A673 (cell line): ENCODE measurements at regions not wholly inside any gene's neighbourhood (a gene's known extent, or its start where the extent isn't known, plus 50 kb on each side); places are given as distances from the start of the nearest gene placed in this dataset.

Experiments used
- BruUV-seq: library from RNA; stranded (reverse); fragments of 400-500 nt; replicated peaks from 2 replicates; lab custom pipeline; 2021; lab: Mats Ljungman, UMichigan
- CTCF ChIA-PET: fragments of 300-600 bp; sonication (Branson Sonifier 250); formaldehyde crosslinking; loops from one replicate; lab custom pipeline; 2022; ENCODE audit warnings: antibody characterized with exemption; lab: Charles Lee
- POLR2A ChIA-PET: fragments of 300-600 bp; sonication (Branson Sonifier 250); formaldehyde crosslinking; loops from one replicate; lab custom pipeline; 2022; ENCODE audit warnings: antibody characterized with exemption; ENCODE audit not compliant: low non-redundant PET; lab: Charles Lee
- DNase-seq: peaks from one replicate; pipeline ENCODE4 v3.0.0-alpha.2; 2015; ENCODE audit warnings: low spot score
- H3K27ac ChIP-seq: fragments of 200-600 bp; sonication (generic); 2 replicates; pipeline ENCODE4 v1.5.1; 2016; ENCODE audit warnings: mixed run types, low read depth, mild to moderate bottlenecking, mixed read lengths, antibody characterized with exemption, low read length; ENCODE audit not compliant: poor library complexity, severe bottlenecking
- H3K27me3 ChIP-seq: fragments of 200-600 bp; sonication (generic); replicated peaks from 2 replicates; pipeline ENCODE4 v1.6.1; 2017; ENCODE audit warnings: mixed run types, low read depth, mild to moderate bottlenecking, mixed read lengths, antibody characterized with exemption, low read length; ENCODE audit not compliant: insufficient read depth, poor library complexity
- H3K36me3 ChIP-seq: fragments of 200-600 bp; sonication (generic); 2 replicates; pipeline ENCODE4 v1.6.1; 2016; ENCODE audit warnings: mixed run types, mild to moderate bottlenecking, mixed read lengths, antibody characterized with exemption, low read length; ENCODE audit not compliant: insufficient read depth, poor library complexity, severe bottlenecking
- H3K4me1 ChIP-seq: fragments of 200-600 bp; sonication (generic); 2 replicates; pipeline ENCODE4 v1.6.1; 2017; ENCODE audit warnings: mixed run types, mild to moderate bottlenecking, mixed read lengths, antibody characterized with exemption, low read length; ENCODE audit not compliant: insufficient read depth, poor library complexity, severe bottlenecking
- H3K4me3 ChIP-seq: fragments of 200-600 bp; sonication (generic); 2 replicates; pipeline ENCODE4 v1.5.1; 2016; ENCODE audit warnings: low read depth, mixed run types, mild to moderate bottlenecking, mixed read lengths, low read length; ENCODE audit not compliant: poor library complexity, severe bottlenecking
- H3K9me3 ChIP-seq: fragments of 200-600 bp; sonication (generic); 2 replicates; pipeline ENCODE4 v1.6.1; 2016; ENCODE audit warnings: mixed run types, low read depth, mild to moderate bottlenecking, mixed read lengths, antibody characterized with exemption, low read length; ENCODE audit not compliant: poor library complexity, severe bottlenecking
- CTCF ChIP-seq: fragments of 300-800, 200-600 bp; sonication (generic); conservative IDR thresholded peaks from 2 replicates; pipeline ENCODE4 v1.5.1; 2017; ENCODE audit warnings: low read depth, mild to moderate bottlenecking, antibody characterized with exemption, low read length, moderate library complexity, mixed read lengths
- EZH2 ChIP-seq: fragments of 200-600 bp; sonication (generic); IDR thresholded peaks from 2 replicates; pipeline ENCODE4 v1.6.1; 2017; ENCODE audit warnings: borderline replicate concordance, low read depth, mild to moderate bottlenecking, mixed read lengths, antibody characterized with exemption, low read length; ENCODE audit not compliant: poor library complexity, severe bottlenecking
- intact Hi-C: fragments of 100-400 bp; cut with micrococcal nuclease; formaldehyde crosslinking; loops from one replicate; pipeline ENCODE4 v1.10.0; 2022; ENCODE audit not compliant: unreplicated experiment

- no peaks in the 10 kb centered on the region for H3K36me3 ChIP-seq
- intact Hi-C loops, result no loop called here
- no peaks in the 10 kb centered on the region for H3K4me1 ChIP-seq
- no peak overlapping the region for H3K27ac ChIP-seq
- H3K9me3 ChIP-seq, result no peaks in the 10 kb centered on the region
- H3K4me3 ChIP-seq, result no peak overlapping the region
- BruUV-seq, result no TSS peak
- ChIA-PET POLR2A (no interaction called here), CTCF (no interaction called here)
- no peaks in the 10 kb centered on the region for H3K27me3 ChIP-seq
- no peak for TF ChIP-seq EZH2
- TF ChIP-seq CTCF, result no peak
- no peak for DNase-seq
Observed at GRCh38 chr18:8942909-8943545, 159.5 kb upstream of the NDUFV2 start.

GRCh38 chr18:8943900-8944870 is 158.3 kb upstream of the NDUFV2 start:
- H3K27me3 ChIP-seq, result no peaks in the 10 kb centered on the region
- DNase-seq, result no peak
- TF ChIP-seq CTCF (no peak), EZH2 (no peak)
- ChIA-PET CTCF (no interaction called here), POLR2A (no interaction called here)
- no peaks in the 10 kb centered on the region for H3K4me1 ChIP-seq
- H3K9me3 ChIP-seq, result no peaks in the 10 kb centered on the region
- H3K4me3 ChIP-seq, result no peak overlapping the region
- no peak overlapping the region for H3K27ac ChIP-seq
- H3K36me3 ChIP-seq, result no peaks in the 10 kb centered on the region
- intact Hi-C loops, result no loop called here
- no TSS peak for BruUV-seq

- intact Hi-C loops, result no loop called here
- CTCF ChIA-PET, result no interaction called here
- Histone ChIP-seq H3K4me3 (no peak overlapping the region), H3K36me3 (no peaks in the 10 kb centered on the region), H3K27me3 (no peaks in the 10 kb centered on the region), H3K27ac (no peak overlapping the region), H3K9me3 (no peaks in the 10 kb centered on the region), H3K4me1 (no peaks in the 10 kb centered on the region)
- POLR2A ChIA-PET, result no interaction called here
- no peak for TF ChIP-seq CTCF
- no peak for TF ChIP-seq EZH2
- DNase-seq, result no peak
- BruUV-seq, result no TSS peak
Observed at GRCh38 chr18:8944871-8945245, 157.6 kb upstream of the NDUFV2 start.
